Epithelial cell of proximal tubule (primary cell): ENCODE measurements at regions not wholly inside any gene's neighbourhood (a gene's known extent, or its start where the extent isn't known, plus 50 kb on each side); places are given as distances from the start of the nearest gene placed in this dataset.

Experiments used
- DNase-seq: peaks from one replicate; pipeline ENCODE4 v3.0.0-alpha.2; 2011; ENCODE audit warnings: low read depth
- H3K4me3 ChIP-seq: 2 replicates; pipeline ENCODE4 v1.5.1; 2011; ENCODE audit warnings: low read depth, mild to moderate bottlenecking, low read length
- TF ChIP-seq, protein P1 (sequence below): conservative IDR thresholded peaks from 2 replicates; pipeline ENCODE4 v1.5.1; 2012; ENCODE audit warnings: low read depth, mild to moderate bottlenecking, low read length

DNA sequence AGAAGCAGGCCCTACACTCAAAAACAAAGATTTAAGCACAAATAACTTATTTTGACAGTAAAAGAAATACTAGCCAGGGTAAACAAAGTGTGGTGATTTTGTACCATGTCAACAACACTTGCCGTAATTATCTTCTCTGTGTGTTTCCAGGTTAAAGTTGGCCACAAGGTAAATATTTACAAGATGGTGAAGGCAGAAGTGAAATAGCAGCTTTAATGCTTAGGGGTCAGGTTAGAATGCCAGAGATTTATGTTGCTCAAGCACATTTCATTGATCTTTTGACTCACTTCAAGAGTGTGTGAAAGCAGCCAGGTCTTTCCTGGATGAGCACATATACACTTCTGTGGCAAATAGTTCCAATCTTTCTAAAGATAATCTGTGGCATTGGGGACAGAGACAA is 270.2 kb upstream of the LUZP2 start:
- DNase-seq = no peak
- TF ChIP-seq, protein P1, sequence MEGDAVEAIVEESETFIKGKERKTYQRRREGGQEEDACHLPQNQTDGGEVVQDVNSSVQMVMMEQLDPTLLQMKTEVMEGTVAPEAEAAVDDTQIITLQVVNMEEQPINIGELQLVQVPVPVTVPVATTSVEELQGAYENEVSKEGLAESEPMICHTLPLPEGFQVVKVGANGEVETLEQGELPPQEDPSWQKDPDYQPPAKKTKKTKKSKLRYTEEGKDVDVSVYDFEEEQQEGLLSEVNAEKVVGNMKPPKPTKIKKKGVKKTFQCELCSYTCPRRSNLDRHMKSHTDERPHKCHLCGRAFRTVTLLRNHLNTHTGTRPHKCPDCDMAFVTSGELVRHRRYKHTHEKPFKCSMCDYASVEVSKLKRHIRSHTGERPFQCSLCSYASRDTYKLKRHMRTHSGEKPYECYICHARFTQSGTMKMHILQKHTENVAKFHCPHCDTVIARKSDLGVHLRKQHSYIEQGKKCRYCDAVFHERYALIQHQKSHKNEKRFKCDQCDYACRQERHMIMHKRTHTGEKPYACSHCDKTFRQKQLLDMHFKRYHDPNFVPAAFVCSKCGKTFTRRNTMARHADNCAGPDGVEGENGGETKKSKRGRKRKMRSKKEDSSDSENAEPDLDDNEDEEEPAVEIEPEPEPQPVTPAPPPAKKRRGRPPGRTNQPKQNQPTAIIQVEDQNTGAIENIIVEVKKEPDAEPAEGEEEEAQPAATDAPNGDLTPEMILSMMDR = no peak

DNA sequence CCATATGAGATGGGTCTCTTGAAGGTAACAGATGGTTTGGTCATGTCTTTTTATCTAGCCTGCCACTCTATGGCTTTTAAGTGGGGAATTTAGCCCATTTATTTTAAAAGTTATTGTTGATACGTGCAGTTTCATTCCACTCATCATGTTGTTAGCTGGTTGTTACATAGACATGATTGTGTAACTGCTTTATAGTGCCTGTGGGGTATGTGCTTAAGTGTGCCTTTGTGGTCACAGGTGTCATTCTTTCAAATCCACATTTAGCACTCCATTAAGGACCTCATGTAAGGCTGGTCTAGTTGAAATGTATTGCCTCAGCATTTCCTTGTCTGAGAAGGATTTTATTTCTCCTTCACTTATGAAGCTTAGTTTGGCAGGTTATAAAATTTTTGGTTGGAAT is 263.8 kb upstream of the LUZP2 start:
- H3K4me3 ChIP-seq = no peak overlapping the region
- DNase-seq = no peak
- TF ChIP-seq, protein P1 = no peak

More for the DNA sequence above, 270.2 kb upstream of the LUZP2 start:
- no peak overlapping the region for H3K4me3 ChIP-seq

DNA sequence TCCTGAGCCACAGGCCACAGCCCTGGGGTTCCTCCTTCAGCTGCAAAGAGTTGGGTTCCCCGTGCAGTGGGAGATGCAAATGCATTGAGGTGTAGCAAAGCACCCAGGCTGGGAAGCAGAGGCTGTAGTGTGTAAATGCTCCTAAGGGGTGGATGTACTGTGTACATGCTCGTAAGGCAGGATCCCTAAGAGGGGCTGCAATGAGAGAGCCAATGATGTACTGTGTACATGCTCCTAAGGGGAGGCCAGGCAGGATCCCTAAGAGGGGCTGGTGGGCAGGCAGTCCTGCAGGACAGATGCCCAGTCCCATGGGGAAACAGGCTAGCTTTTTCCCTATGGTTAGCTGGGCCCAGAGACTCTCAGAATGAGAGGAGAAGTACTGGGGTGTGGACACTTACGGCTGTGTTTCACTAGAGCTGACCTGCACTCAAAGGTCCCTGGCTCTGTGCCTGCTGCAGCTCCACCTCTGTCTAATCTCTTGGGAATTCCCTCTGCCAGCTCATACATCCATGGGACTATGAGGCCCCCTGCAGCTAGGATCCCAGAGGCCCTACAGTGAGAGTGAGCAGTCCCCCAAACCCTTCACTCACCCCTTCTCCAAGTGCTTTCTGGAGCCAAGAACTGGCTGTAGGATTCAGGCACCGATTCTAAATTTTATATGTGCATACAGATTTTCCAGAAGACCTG is 261.9 kb upstream of the LUZP2 start:
- DNase-seq = no peak
- TF ChIP-seq, protein P1 = peak; percentile 44
- H3K4me3 ChIP-seq = no peak overlapping the region

DNA sequence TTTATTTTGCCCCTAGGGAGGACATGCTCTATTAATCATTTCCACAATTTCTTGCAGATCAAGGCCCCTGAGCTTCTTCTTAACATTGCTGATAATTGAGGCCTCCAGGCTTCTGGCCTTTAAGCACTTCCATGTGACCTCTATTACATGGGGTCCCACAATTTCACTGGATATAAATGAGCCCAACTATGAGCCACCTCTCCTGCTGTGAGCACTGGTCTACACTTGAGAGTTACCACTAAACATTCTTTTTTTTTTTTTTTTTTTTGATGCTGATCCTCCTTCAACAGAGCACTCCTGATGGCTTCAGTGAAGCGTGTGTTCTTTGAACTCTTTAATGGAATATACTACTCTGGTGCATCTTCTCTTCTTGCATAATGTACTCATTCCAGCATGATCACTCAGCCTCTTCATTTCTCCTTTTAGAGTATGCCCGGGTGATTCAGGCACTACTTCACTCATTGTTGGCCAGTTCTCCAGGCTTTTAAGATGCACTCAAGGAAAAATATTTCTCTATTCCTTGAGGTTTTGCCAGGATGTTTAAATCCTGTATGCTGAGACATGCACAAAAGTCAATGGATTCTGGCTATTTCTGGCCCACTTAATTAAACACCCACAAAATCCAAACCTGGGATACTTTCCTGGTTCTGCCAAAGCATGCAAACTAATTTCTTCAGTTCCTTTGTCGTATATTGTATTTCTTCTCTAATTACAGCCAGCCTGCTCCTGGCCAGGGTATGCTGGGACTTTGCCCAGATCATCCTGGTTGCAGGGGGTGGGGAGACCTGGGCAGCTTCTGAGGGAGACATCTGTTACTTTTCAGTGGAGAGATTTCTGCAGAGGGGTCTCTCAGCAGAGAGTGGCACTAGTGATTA is 257.8 kb upstream of the LUZP2 start:
- H3K4me3 ChIP-seq = no peak overlapping the region
- TF ChIP-seq, protein P1 = no peak
- peak; percentile 4 for DNase-seq

DNA sequence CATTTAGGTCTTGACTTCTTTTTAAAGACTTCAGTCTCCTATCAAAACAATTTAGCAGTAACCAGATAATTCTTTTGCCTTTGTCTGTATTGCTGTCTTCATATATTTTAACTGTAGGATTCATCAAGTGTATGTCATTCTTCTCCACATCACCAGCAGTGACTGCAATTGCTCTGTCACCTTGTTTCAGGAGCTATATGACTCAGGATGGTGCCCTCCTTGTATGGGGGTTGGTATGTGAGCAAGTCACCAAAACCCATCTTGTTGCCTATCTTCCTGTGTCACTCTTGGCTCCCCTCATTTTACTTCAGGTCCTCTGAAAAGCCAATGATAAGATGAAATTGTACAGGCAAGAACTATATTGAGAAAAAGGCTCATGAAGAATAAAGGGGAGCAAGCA is 256.9 kb upstream of the LUZP2 start:
- H3K4me3 ChIP-seq = no peak overlapping the region
- DNase-seq = no peak
- TF ChIP-seq, protein P1 = no peak

DNA sequence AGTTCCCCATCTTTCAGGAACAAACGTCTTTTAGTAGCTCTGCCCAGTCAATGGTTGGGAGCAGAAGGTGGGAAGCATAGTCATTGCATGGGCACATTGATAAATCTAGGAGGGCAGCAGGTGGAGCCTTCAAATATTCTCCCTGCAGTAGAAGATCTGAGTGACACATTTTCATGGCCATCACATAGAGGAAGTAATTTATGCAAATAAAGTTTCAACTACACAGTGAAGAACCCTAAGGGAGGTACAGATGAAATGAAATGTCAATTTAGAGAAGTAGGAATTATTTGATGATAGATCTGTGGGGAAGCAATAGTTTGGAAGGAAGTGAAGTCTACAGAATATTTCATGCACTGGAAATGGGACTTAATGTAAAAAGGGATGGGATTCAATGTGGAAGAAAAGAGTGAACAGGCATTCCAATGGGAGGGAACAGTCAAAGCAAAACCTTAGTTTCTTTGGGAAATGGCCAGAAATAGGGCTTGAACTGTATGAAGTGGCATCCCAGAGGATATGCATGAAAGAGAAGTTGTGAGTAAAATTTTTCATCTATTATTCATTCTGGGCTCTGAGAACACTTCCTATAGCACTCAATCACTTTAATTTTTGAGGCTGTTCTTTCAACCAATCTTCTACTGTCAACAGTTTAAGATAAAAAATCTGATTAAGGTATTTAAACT is 256.2 kb upstream of the LUZP2 start:
- DNase-seq = no peak
- H3K4me3 ChIP-seq = no peak overlapping the region
- TF ChIP-seq, protein P1 = no peak
